Naive thymus-derived CD4-positive, alpha-beta T cell (primary cell): ENCODE measurements at regions not wholly inside any gene's neighbourhood (a gene's known extent, or its start where the extent isn't known, plus 50 kb on each side); places are given as distances from the start of the nearest gene placed in this dataset.

ENCODE experiments used
- ATAC-seq: fragments of 150-1000 bp; cut with Tn5 transposase; 2 replicates; pipeline ENCODE4 v1.10.0; 2021; ENCODE audit warnings: mild to moderate bottlenecking, moderate library complexity
- CTCF ChIA-PET: fragments of 350-600 bp; sonication (Branson Sonifier 250); formaldehyde crosslinking; loops from one replicate; lab custom pipeline; 2021; ENCODE audit warnings: antibody characterized with exemption; lab: Charles Lee
- POLR2A ChIA-PET: fragments of 350-600 bp; sonication (Branson Sonifier 250); formaldehyde crosslinking; loops from one replicate; lab custom pipeline; 2021; ENCODE audit warnings: antibody characterized with exemption, inconsistent platforms; lab: Charles Lee
- DNase-seq, 9 donors: peaks; one replicate each; pipeline versions ENCODE4 v3.0.0 to v3.0.0-alpha.2; 2020 to 2022; ENCODE audit warnings: mixed read lengths in 1 of 9
- H3K27ac ChIP-seq: one replicate; pipeline ENCODE4 v1.7.0; 2013; ENCODE audit warnings: mild to moderate bottlenecking, low read depth, low read length, moderate library complexity
- H3K27me3 ChIP-seq, 2 donors: one replicate each; pipeline ENCODE4 v1.7.0; 2013; ENCODE audit warnings: low read length in 2 of 2, mild to moderate bottlenecking in 2 of 2, moderate library complexity in 2 of 2; ENCODE audit not compliant: control insufficient read depth in 2 of 2, insufficient read depth in 2 of 2
- H3K36me3 ChIP-seq, 3 experiments: 1 replicate in 2 of 3; 2 replicates in 1 of 3; pipeline ENCODE4 v1.7.0; 2013; ENCODE audit warnings: low read length in 3 of 3, mild to moderate bottlenecking in 3 of 3, moderate library complexity in 1 of 3; ENCODE audit not compliant: insufficient read depth in 3 of 3, control insufficient read depth in 2 of 3
- H3K4me1 ChIP-seq, 2 donors: one replicate each; pipeline ENCODE4 v1.7.0; 2013; ENCODE audit warnings: low read length in 2 of 2, mild to moderate bottlenecking in 2 of 2, moderate library complexity in 1 of 2; ENCODE audit not compliant: control insufficient read depth in 2 of 2, insufficient read depth in 2 of 2
- H3K4me3 ChIP-seq: 2 replicates; pipeline ENCODE4 v1.7.0; 2013; ENCODE audit warnings: mild to moderate bottlenecking, low read length
- H3K9me3 ChIP-seq, 3 experiments: 1 replicate in 2 of 3; 2 replicates in 1 of 3; pipeline ENCODE4 v1.7.0; 2013; ENCODE audit warnings: low read length in 3 of 3; ENCODE audit not compliant: control insufficient read depth in 2 of 3
- H3K27ac Mint-ChIP-seq, 9 donors: one replicate each; pipeline ENCODE4 v1.8.0; 2020 to 2022; ENCODE audit warnings: mixed read lengths in 9 of 9, mild to moderate bottlenecking in 8 of 9, moderate library complexity in 5 of 9, inconsistent platforms in 2 of 9
- H3K27me3 Mint-ChIP-seq, 5 donors: one replicate each; pipeline ENCODE4 v1.8.0; 2021 to 2022; ENCODE audit warnings: mixed read lengths in 5 of 5, mild to moderate bottlenecking in 1 of 5
- H3K36me3 Mint-ChIP-seq, 5 donors: one replicate each; pipeline ENCODE4 v1.8.0; 2020 to 2022; ENCODE audit warnings: mixed read lengths in 5 of 5, mild to moderate bottlenecking in 3 of 5, inconsistent platforms in 1 of 5
- H3K4me1 Mint-ChIP-seq, 7 donors: one replicate each; pipeline ENCODE4 v1.8.0; 2020 to 2022; ENCODE audit warnings: mixed read lengths in 7 of 7, mild to moderate bottlenecking in 3 of 7, inconsistent platforms in 1 of 7
- H3K4me3 Mint-ChIP-seq, 10 donors: one replicate each; pipeline ENCODE4 v1.8.0; 2020 to 2022; ENCODE audit warnings: mild to moderate bottlenecking in 10 of 10, mixed read lengths in 10 of 10, moderate library complexity in 6 of 10, inconsistent platforms in 2 of 10
- H3K9me3 Mint-ChIP-seq, 11 donors: one replicate each; pipeline ENCODE4 v1.8.0; 2020 to 2022; ENCODE audit warnings: mixed read lengths in 11 of 11, mild to moderate bottlenecking in 4 of 11, inconsistent platforms in 1 of 11, moderate library complexity in 1 of 11
- intact Hi-C, 2 donors: fragments of 100-400 bp; cut with micrococcal nuclease; formaldehyde crosslinking; loops; one replicate each; pipeline ENCODE4 v1.15.1; 2023

GRCh38 chr2:217168496-217168895 lies 308.6 kb upstream of the TNP1 start:
- Histone ChIP-seq H3K27me3 (no peaks in the 10 kb centered on the region), H3K4me1 (no peaks in the 10 kb centered on the region), H3K4me3 (no peak overlapping the region), H3K9me3 (no peaks in the 10 kb centered on the region), H3K27ac (no peak overlapping the region), H3K36me3 (no peaks in the 10 kb centered on the region)
- Mint-ChIP-seq H3K36me3 (peaks cover 0 to 2% (median 0%) of the 10 kb centered on the region in 5 donors), H3K4me3 (no peak overlapping the region), H3K9me3 (peaks cover 0 to 8% (median 2%) of the 10 kb centered on the region in 11 donors), H3K27ac (no peak overlapping the region), H3K27me3 (peaks cover 4 to 18% (median 7%) of the 10 kb centered on the region in 5 donors), H3K4me1 (no peaks in the 10 kb centered on the region)
- DNase-seq: no peak
- ChIA-PET CTCF (no interaction called here), POLR2A (no interaction called here)
- intact Hi-C loops: no loop called here
- ATAC-seq: no peak

GRCh38 chr2:217167531-217167930 lies 307.7 kb upstream of the TNP1 start:
- H3K36me3 Mint-ChIP-seq: peaks cover 0 to 2% (median 0%) of the 10 kb centered on the region in 5 donors
- no peak overlapping the region for H3K27ac Mint-ChIP-seq
- no peak overlapping the region for H3K4me3 Mint-ChIP-seq
- ATAC-seq: no peak
- CTCF ChIA-PET: no interaction called here
- H3K9me3 Mint-ChIP-seq: peaks cover 0 to 8% (median 2%) of the 10 kb centered on the region in 11 donors
- Histone ChIP-seq H3K27ac (no peak overlapping the region), H3K9me3 (no peaks in the 10 kb centered on the region), H3K27me3 (no peaks in the 10 kb centered on the region), H3K4me1 (no peaks in the 10 kb centered on the region), H3K36me3 (no peaks in the 10 kb centered on the region), H3K4me3 (no peak overlapping the region)
- H3K4me1 Mint-ChIP-seq: peaks cover 2 to 8% (median 4%) of the 10 kb centered on the region in 7 donors
- POLR2A ChIA-PET: no interaction called here
- intact Hi-C loops: no loop called here
- DNase-seq: no peak
- peaks cover 4 to 23% (median 7%) of the 10 kb centered on the region in 5 donors for H3K27me3 Mint-ChIP-seq

DNA sequence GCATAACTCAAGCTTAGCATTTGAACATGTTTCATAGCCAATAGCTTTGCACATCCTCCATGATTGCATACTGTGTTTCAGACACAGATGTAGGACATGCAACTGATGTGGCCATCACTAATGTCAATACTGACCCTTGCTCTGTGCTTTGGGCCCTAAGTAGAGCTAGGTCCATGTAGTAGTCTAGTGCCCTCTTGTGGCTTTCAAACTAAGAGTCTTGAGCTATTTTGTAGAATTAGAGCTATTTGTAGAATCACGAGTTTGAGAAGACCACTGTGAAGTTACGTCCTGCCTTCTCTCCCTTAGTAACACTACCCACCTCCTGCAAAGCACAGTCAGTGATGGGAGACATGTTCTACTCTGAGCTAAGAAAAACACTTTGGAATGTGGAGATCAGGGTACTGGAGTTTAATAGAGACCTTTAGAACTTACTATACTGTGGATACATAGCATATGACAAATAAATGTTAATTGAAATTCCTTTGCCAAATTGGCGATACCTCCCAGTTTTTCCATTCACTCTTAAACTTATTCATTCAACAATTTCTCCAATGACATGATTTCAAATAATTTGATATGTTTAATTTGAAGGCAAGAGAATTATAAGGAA lies 306.5 kb upstream of the TNP1 start:
- intact Hi-C loops: loop anchor here in 1 of 2 donors (1.0 kb wide), 3 partner anchors 389 to 484 kb away; no protein-coding TSS in a partner anchor
- Mint-ChIP-seq H3K27ac (no peak overlapping the region), H3K4me1 (peaks cover 11 to 20% (median 16%) of the 10 kb centered on the region in 7 donors), H3K4me3 (no peak overlapping the region), H3K27me3 (peaks cover 0 to 33% (median 14%) of the 10 kb centered on the region in 5 donors), H3K36me3 (peaks cover 0 to 2% (median 0%) of the 10 kb centered on the region in 5 donors), H3K9me3 (peaks cover 0 to 5% (median 2%) of the 10 kb centered on the region in 11 donors)
- DNase-seq (no peak), ATAC-seq (no peak)
- ChIA-PET POLR2A (no interaction called here), CTCF (interaction anchor here (1.6 kb wide), 1 partner anchor 547 kb away, joined by 4 read pairs; no protein-coding TSS in a partner anchor)
- Histone ChIP-seq H3K4me1 (no peaks in the 10 kb centered on the region), H3K27ac (no peak overlapping the region), H3K4me3 (no peak overlapping the region), H3K9me3 (no peaks in the 10 kb centered on the region), H3K36me3 (no peaks in the 10 kb centered on the region), H3K27me3 (no peaks in the 10 kb centered on the region)

DNA sequence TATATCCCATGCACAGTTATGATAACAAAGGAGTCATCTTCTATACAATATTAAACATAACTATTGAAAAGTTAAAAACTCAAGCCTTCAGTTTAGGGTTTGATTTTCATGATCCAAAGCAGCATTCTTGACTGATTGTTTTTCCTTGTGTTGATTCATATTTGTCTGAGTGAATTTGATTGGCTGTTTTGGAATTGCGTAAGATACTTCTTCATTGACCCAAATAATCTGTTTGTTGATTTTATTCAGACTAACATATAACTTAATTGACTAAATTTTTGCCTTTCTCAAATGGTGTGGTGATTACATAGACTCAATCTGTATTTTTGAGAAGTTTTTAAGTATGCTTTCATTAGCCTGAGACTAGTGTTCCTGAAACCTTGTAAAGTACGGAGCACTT lies 305.7 kb upstream of the TNP1 start:
- Histone ChIP-seq H3K27ac (no peak overlapping the region), H3K4me3 (no peak overlapping the region), H3K36me3 (no peaks in the 10 kb centered on the region), H3K27me3 (no peaks in the 10 kb centered on the region), H3K9me3 (no peaks in the 10 kb centered on the region), H3K4me1 (no peaks in the 10 kb centered on the region)
- ChIA-PET CTCF (interaction anchor here (1.6 kb wide), 1 partner anchor 548 kb away, joined by 4 read pairs; no protein-coding TSS in a partner anchor), POLR2A (no interaction called here)
- Mint-ChIP-seq H3K36me3 (peaks cover 0 to 2% (median 0%) of the 10 kb centered on the region in 5 donors), H3K27ac (no peak overlapping the region), H3K4me1 (peaks cover 12 to 24% (median 20%) of the 10 kb centered on the region in 7 donors), H3K9me3 (peaks cover 0 to under 1% (median 0%) of the 10 kb centered on the region in 11 donors), H3K4me3 (no peak overlapping the region), H3K27me3 (peaks cover 0 to 31% (median 12%) of the 10 kb centered on the region in 5 donors)
- DNase-seq (no peak), ATAC-seq (no peak)
- intact Hi-C loops: loop anchor here in 1 of 2 donors (1.0 kb wide), 1 partner anchor 466 kb away; no protein-coding TSS in a partner anchor

GRCh38 chr2:217163987-217164386 lies 304.1 kb upstream of the TNP1 start:
- Mint-ChIP-seq H3K4me3 (no peak overlapping the region), H3K27me3 (peaks cover 3 to 27% (median 12%) of the 10 kb centered on the region in 5 donors), H3K4me1 (peaks cover 12 to 24% (median 20%) of the 10 kb centered on the region in 7 donors), H3K9me3 (no peaks in the 10 kb centered on the region), H3K36me3 (peaks cover 0 to 2% (median 0%) of the 10 kb centered on the region in 5 donors), H3K27ac (no peak overlapping the region)
- ATAC-seq (no peak), DNase-seq (no peak)
- no peaks in the 10 kb centered on the region for H3K36me3 ChIP-seq
- no peaks in the 10 kb centered on the region for H3K4me1 ChIP-seq
- ChIA-PET POLR2A (no interaction called here), CTCF (interaction anchor here (1.1 kb wide), 1 partner anchor 9 kb away, joined by 3 read pairs; no protein-coding TSS in a partner anchor)
- H3K9me3 ChIP-seq: no peaks in the 10 kb centered on the region
- no peak overlapping the region for H3K4me3 ChIP-seq
- intact Hi-C loops: loop anchor here in 1 of 2 donors (2.0 kb wide), 1 partner anchor 59 kb away; no protein-coding TSS in a partner anchor
- H3K27me3 ChIP-seq: no peaks in the 10 kb centered on the region
- no peak overlapping the region for H3K27ac ChIP-seq

GRCh38 chr2:217162533-217162932 lies 302.7 kb upstream of the TNP1 start:
- peak in 5 of 9 donors; percentile 2 to 30 (median 20) for DNase-seq
- intact Hi-C loops: loop anchor here in 1 of 2 donors (2.0 kb wide), 1 partner anchor 60 kb away; no protein-coding TSS in a partner anchor
- Mint-ChIP-seq H3K27ac (no peak overlapping the region), H3K36me3 (peaks cover 0 to 2% (median 0%) of the 10 kb centered on the region in 5 donors), H3K4me1 (peaks cover 12 to 24% (median 20%) of the 10 kb centered on the region in 7 donors), H3K9me3 (peaks cover 0 to 4% (median 0%) of the 10 kb centered on the region in 11 donors), H3K27me3 (peaks cover 3 to 37% (median 22%) of the 10 kb centered on the region in 5 donors), H3K4me3 (peak overlapping the region in 2 of 10 donors; percentile 33 to 53)
- Histone ChIP-seq H3K27ac (no peak overlapping the region), H3K4me3 (no peak overlapping the region), H3K4me1 (no peaks in the 10 kb centered on the region), H3K36me3 (no peaks in the 10 kb centered on the region), H3K9me3 (no peaks in the 10 kb centered on the region), H3K27me3 (no peaks in the 10 kb centered on the region)
- ChIA-PET CTCF (no interaction called here), POLR2A (no interaction called here)
- ATAC-seq: peak; percentile 32
